ENCODE measurements at regions not wholly inside any gene's neighbourhood (a gene's known extent, or its start where the extent isn't known, plus 50 kb on each side); places are given as distances from the start of the nearest gene placed in this dataset.
A peak's percentile ranks its signal among the peaks of the same experiment; 100 is the strongest.

DNA sequence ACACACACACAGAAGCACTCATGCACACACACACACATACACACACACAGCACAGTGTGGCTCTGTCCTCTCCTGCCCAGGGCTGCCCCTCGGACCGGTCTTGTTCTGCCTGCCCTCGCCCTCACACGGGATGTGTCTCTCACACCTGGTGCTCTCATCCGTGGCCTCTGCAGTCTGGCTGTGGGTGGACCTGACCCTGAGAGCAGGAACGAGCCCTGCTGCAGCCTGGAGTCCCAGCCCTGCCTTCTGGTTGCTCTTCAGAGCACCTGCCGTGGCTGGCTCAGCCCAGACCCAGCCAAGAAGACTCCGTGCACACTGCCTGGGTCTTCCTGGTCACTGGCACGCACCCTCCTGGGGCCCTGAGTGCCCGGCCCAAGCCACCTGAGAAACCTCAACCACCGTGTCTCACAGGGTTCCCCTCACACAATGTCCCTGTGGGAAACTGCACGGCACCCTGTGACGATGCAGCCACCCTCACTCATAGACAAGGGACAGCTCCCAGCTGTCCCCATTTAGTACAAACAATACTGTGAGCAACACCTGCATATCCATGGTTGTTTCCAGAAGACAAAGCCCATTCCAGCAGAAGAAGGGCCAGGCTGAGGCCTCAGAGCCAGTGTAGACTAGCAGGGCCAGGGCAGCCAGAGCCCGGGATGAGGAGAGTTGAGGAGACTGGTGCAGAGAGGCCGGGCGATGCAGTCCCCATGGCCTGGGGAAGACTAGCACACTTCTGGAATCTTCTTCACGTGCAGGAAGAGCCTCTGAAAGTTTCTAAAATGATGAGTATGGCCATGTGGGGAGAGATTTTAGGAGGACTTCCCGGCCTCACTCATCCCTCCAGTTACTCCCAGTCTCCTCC, 234.0 kb downstream of the NPHP4 start:
- Mint-ChIP-seq H3K4me1 (no peaks in the 10 kb centered on the region), H3K27ac (no peak overlapping the region), H3K36me3 (ENCODE audit: low read depth) (no peaks in the 10 kb centered on the region), H3K4me3 (no peak overlapping the region), H3K9me3 (peaks cover 5% of the 10 kb centered on the region), H3K27me3 (peaks cover 3% of the 10 kb centered on the region)
- no peak for ATAC-seq
- no peak for DNase-seq

- H3K27ac Mint-ChIP-seq, result no peak overlapping the region
- ATAC-seq (peak; percentile 29), DNase-seq (no peak)
- H3K4me1 Mint-ChIP-seq, result no peaks in the 10 kb centered on the region
- peaks cover 3% of the 10 kb centered on the region for H3K27me3 Mint-ChIP-seq
- H3K4me3 Mint-ChIP-seq, result no peak overlapping the region
- no peaks in the 10 kb centered on the region for H3K36me3 Mint-ChIP-seq (ENCODE audit: low read depth)
- peaks cover 5% of the 10 kb centered on the region for H3K9me3 Mint-ChIP-seq
These were observed 234.9 kb downstream of the NPHP4 start for GRCh38 chr1:5757187-5757805.

DNA sequence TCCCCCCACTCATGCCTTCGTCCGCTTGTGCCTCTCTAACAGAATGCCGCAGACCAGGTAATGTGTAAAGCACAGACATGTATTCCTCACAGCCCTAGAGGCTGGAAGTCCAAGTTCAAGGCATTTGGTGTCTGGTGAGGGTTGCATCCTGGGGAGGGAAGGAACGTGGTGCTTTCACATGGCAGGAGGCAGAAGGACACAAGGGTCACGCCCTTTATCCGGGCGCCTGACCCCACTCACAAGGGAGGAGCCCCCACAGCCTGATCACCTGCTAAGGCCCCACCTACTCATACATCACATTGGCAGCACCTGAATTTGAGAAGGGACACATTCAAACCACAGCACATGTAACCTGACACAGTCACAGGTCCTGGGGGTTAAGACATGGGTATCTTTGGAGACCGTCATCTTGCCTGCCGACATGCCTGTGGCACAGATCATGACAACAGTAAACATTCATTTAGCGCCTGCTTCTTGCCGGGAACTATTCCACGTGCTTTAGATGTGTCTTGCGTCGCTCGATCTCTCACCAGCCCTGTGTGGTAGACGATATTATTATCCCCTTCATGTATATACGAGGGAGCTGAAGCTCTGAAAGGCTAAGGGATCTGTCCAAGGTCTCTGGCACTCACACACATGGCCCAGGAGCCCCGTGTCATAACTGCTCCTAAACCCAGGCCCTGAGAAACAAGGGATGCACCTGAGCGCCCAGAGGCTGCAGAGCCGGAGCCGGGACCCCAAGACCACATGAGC, 235.6 kb downstream of the NPHP4 start:
- Mint-ChIP-seq H3K9me3 (peaks cover 5% of the 10 kb centered on the region), H3K4me1 (no peaks in the 10 kb centered on the region), H3K27me3 (peaks cover 3% of the 10 kb centered on the region), H3K27ac (no peak overlapping the region), H3K4me3 (no peak overlapping the region), H3K36me3 (ENCODE audit: low read depth) (no peaks in the 10 kb centered on the region)
- DNase-seq (no peak), ATAC-seq (no peak)

- Mint-ChIP-seq H3K4me1 (no peaks in the 10 kb centered on the region), H3K36me3 (ENCODE audit: low read depth) (no peaks in the 10 kb centered on the region), H3K4me3 (no peak overlapping the region), H3K27me3 (no peaks in the 10 kb centered on the region), H3K9me3 (peaks cover 3% of the 10 kb centered on the region), H3K27ac (no peak overlapping the region)
- ATAC-seq, result no peak
- no peak for DNase-seq
These were observed 236.6 kb downstream of the NPHP4 start for GRCh38 chr1:5755552-5756125.

GRCh38 chr1:5754817-5755551, 237.2 kb downstream of the NPHP4 start:
- no peak for DNase-seq
- no peaks in the 10 kb centered on the region for H3K36me3 Mint-ChIP-seq (ENCODE audit: low read depth)
- no peak overlapping the region for H3K27ac Mint-ChIP-seq
- no peaks in the 10 kb centered on the region for H3K4me1 Mint-ChIP-seq
- H3K27me3 Mint-ChIP-seq, result peaks cover under 1% of the 10 kb centered on the region
- ATAC-seq, result no peak
- H3K9me3 Mint-ChIP-seq, result no peaks in the 10 kb centered on the region
- no peak overlapping the region for H3K4me3 Mint-ChIP-seq

DNA sequence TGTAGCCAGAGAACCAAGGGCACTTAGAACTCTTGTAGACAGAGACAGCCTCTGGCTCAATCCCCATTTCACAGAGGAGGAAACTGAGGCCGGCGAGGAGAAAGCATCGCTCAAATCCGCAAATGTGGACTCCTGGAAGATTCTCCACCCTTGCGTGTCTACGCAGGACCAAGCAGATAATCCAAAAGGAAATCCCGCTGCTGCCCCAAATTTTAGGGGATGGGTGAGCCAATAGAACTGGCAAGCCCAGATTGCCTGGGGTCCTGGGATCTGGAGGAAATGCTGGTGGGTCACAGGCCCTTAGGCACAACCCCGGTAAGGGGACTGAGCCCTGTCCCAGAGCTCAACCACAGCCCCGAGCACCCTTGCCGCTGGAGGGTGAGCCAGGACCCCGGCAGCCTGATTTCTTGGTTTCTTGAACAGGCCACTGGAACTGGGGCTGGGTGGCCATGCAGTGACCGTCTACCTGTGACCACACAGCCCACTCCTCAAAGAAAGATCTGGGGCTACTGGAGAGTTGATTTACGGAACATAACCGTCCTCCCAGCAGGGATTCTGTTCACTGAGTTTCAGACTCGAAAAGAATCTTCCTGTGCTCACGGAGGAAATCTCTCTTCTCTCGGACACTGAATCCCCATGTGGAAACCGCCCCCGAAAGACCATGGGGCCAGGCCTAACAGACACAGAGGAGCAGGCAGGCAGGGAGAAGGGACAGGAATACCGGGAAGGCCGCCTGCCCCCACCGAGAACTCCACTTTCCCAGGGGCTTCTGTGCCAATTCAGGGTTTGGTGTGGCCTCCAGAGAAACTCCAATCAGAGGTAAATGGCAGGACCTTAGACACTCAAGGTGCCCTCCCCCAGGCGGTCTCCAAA, 238.4 kb downstream of the NPHP4 start:
- Mint-ChIP-seq H3K36me3 (ENCODE audit: low read depth) (no peaks in the 10 kb centered on the region), H3K4me1 (no peaks in the 10 kb centered on the region), H3K9me3 (no peaks in the 10 kb centered on the region), H3K27me3 (peaks cover 1% of the 10 kb centered on the region), H3K27ac (no peak overlapping the region), H3K4me3 (no peak overlapping the region)
- ATAC-seq (no peak), DNase-seq (no peak)

DNA sequence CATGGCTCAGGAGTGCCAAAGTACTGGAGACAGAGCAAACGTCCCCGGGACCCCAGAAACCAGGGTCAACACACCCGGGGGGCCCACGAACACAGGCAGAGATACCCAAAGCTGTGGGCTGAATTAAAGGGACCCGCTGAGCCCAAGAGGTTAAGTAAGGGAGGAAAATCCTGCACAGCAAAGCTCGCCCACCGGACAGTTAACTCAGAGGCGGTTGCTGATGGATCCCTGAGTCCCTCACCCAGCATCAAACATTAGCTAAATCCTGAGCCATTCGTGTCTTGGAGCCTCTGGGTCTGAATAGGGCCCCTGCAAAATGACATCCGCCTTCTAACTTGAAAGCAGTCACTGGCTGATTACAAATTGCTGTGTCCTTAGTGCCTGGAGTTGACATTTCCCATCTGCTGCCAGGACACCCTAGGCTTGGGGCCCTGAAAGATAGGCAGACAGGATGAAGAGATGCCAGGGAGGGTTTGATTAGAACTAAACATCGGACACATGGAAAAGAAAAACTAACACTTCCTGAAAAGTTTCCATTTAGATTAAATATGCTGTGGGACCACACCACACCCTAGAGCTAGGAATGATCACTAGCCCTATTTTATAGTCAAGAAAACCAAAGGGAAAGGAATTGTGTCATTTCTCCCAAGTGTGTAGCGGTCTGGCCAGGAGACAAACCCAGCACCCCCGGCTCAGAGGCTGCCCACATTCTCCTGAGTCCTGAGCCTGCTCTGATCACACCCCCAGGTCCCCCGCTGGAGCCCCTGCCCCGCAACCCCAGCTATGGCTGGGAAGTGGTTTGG, 239.3 kb downstream of the NPHP4 start:
- Mint-ChIP-seq H3K36me3 (ENCODE audit: low read depth) (no peaks in the 10 kb centered on the region), H3K27me3 (peaks cover 4% of the 10 kb centered on the region), H3K4me3 (no peak overlapping the region), H3K4me1 (no peaks in the 10 kb centered on the region), H3K9me3 (no peaks in the 10 kb centered on the region), H3K27ac (no peak overlapping the region)
- ATAC-seq, result no peak
- no peak for DNase-seq

- DNase-seq (no peak), ATAC-seq (no peak)
- H3K4me1 Mint-ChIP-seq, result no peaks in the 10 kb centered on the region
- no peaks in the 10 kb centered on the region for H3K36me3 Mint-ChIP-seq (ENCODE audit: low read depth)
- no peak overlapping the region for H3K4me3 Mint-ChIP-seq
- peaks cover 4% of the 10 kb centered on the region for H3K27me3 Mint-ChIP-seq
- no peaks in the 10 kb centered on the region for H3K9me3 Mint-ChIP-seq
- no peak overlapping the region for H3K27ac Mint-ChIP-seq
These were observed 240.1 kb downstream of the NPHP4 start for GRCh38 chr1:5751833-5752745.

GRCh38 chr1:5751163-5751540, 241.1 kb downstream of the NPHP4 start:
- DNase-seq (no peak), ATAC-seq (no peak)
- Mint-ChIP-seq H3K4me1 (no peaks in the 10 kb centered on the region), H3K27ac (no peak overlapping the region), H3K36me3 (ENCODE audit: low read depth) (no peaks in the 10 kb centered on the region), H3K9me3 (no peaks in the 10 kb centered on the region), H3K4me3 (no peak overlapping the region), H3K27me3 (peaks cover 7% of the 10 kb centered on the region)

- no peaks in the 10 kb centered on the region for H3K4me1 Mint-ChIP-seq
- no peaks in the 10 kb centered on the region for H3K9me3 Mint-ChIP-seq
- no peak overlapping the region for H3K27ac Mint-ChIP-seq
- DNase-seq (no peak), ATAC-seq (no peak)
- H3K36me3 Mint-ChIP-seq (ENCODE audit: low read depth), result no peaks in the 10 kb centered on the region
- no peak overlapping the region for H3K4me3 Mint-ChIP-seq
- peaks cover 10% of the 10 kb centered on the region for H3K27me3 Mint-ChIP-seq
These were observed 241.8 kb downstream of the NPHP4 start for GRCh38 chr1:5750186-5751162.
